Panc1 (cell line): ENCODE measurements at regions not wholly inside any gene's neighbourhood (a gene's known extent, or its start where the extent isn't known, plus 50 kb on each side); places are given as distances from the start of the nearest gene placed in this dataset.

Source experiments
- CTCF ChIP-seq: fragments of 450-650 bp; IDR thresholded peaks from 2 replicates; pipeline ENCODE4 v1.5.1; 2017; ENCODE audit warnings: mild to moderate bottlenecking
- POLR2AphosphoS5 ChIP-seq: IDR thresholded peaks from 2 replicates; pipeline ENCODE4 v1.6.1; 2012; ENCODE audit warnings: mild to moderate bottlenecking, low read depth, low read length, moderate library complexity
- SIN3A ChIP-seq: IDR thresholded peaks from 2 replicates; pipeline ENCODE4 v1.6.1; 2012; ENCODE audit warnings: low read depth, mild to moderate bottlenecking, low read length, moderate library complexity, borderline replicate concordance; ENCODE audit not compliant: insufficient read depth
- TCF7L2 ChIP-seq: IDR thresholded peaks from 2 replicates; pipeline ENCODE4 v1.6.1; 2011; ENCODE audit warnings: mild to moderate bottlenecking, low read depth, low read length, inconsistent platforms
- TF ChIP-seq, protein P1 (sequence below), 2 experiments: IDR thresholded peaks; 2 replicates each; pipeline ENCODE4 v1.6.1; 2011 to 2012; ENCODE audit warnings: low read depth in 2 of 2, control low read depth in 1 of 2, low read length in 1 of 2, mild to moderate bottlenecking in 1 of 2, moderate library complexity in 1 of 2; ENCODE audit not compliant: insufficient read depth in 1 of 2

GRCh38 chr11:22084564-22084963 lies 108.3 kb upstream of the ANO5 start:
- TF ChIP-seq CTCF (no peak), POLR2AphosphoS5 (no peak), TCF7L2 (no peak), SIN3A (no peak)
- TF ChIP-seq, protein P1, sequence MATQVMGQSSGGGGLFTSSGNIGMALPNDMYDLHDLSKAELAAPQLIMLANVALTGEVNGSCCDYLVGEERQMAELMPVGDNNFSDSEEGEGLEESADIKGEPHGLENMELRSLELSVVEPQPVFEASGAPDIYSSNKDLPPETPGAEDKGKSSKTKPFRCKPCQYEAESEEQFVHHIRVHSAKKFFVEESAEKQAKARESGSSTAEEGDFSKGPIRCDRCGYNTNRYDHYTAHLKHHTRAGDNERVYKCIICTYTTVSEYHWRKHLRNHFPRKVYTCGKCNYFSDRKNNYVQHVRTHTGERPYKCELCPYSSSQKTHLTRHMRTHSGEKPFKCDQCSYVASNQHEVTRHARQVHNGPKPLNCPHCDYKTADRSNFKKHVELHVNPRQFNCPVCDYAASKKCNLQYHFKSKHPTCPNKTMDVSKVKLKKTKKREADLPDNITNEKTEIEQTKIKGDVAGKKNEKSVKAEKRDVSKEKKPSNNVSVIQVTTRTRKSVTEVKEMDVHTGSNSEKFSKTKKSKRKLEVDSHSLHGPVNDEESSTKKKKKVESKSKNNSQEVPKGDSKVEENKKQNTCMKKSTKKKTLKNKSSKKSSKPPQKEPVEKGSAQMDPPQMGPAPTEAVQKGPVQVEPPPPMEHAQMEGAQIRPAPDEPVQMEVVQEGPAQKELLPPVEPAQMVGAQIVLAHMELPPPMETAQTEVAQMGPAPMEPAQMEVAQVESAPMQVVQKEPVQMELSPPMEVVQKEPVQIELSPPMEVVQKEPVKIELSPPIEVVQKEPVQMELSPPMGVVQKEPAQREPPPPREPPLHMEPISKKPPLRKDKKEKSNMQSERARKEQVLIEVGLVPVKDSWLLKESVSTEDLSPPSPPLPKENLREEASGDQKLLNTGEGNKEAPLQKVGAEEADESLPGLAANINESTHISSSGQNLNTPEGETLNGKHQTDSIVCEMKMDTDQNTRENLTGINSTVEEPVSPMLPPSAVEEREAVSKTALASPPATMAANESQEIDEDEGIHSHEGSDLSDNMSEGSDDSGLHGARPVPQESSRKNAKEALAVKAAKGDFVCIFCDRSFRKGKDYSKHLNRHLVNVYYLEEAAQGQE (IDR thresholded peaks at IDR 0.05; ENCODE audit: insufficient read depth in 1 of 2, low read depth in 2 of 2, low read length in 1 of 2) = no peak
